DMS 273 treated with DMSO at 0.1 percent for 48 hours (cell line): ENCODE measurements at regions not wholly inside any gene's neighbourhood (a gene's known extent, or its start where the extent isn't known, plus 50 kb on each side); places are given as distances from the start of the nearest gene placed in this dataset.
A peak's percentile ranks its signal among the peaks of the same experiment; 100 is the strongest.
"Not testable (repeated sequence)": the region's sequence is repeated elsewhere in the genome, so short reads cannot be mapped to it uniquely, and the experiment has no call there.

ENCODE experiments used
- DNase-seq: peaks from one replicate; lab custom pipeline; 2025; lab: John Stamatoyannopoulos, UW

- no peak for DNase-seq
These were observed 105.1 kb upstream of the SIX2 start for GRCh38 chr2:45114221-45114955.

- DNase-seq: no peak
These were observed 103.5 kb upstream of the SIX2 start for GRCh38 chr2:45112750-45113149.

GRCh38 chr2:45105050-45105582 is 95.9 kb upstream of the SIX2 start:
- no peak for DNase-seq

- DNase-seq: no peak
These were observed 95.2 kb upstream of the SIX2 start for GRCh38 chr2:45104429-45104828.

GRCh38 chr2:45103351-45104345 is 94.4 kb upstream of the SIX2 start:
- no peak for DNase-seq

GRCh38 chr2:45102579-45103117 is 93.4 kb upstream of the SIX2 start:
- no peak for DNase-seq

GRCh38 chr2:45102141-45102540 is 92.9 kb upstream of the SIX2 start:
- no peak for DNase-seq

- DNase-seq: no peak
These were observed 87.7 kb upstream of the SIX2 start for GRCh38 chr2:45096996-45097395.

GRCh38 chr2:45096038-45096437 is 86.8 kb upstream of the SIX2 start:
- not testable (repeated sequence) for DNase-seq

GRCh38 chr2:45093663-45094062 is 84.4 kb upstream of the SIX2 start:
- no peak for DNase-seq

GRCh38 chr2:45093181-45093580 is 83.9 kb upstream of the SIX2 start:
- no peak for DNase-seq

- no peak for DNase-seq
These were observed 80.5 kb upstream of the SIX2 start for GRCh38 chr2:45089554-45090261.

GRCh38 chr2:45085487-45085886 is 76.2 kb upstream of the SIX2 start:
- DNase-seq: no peak

- DNase-seq: no peak
These were observed 75.2 kb upstream of the SIX2 start for GRCh38 chr2:45084361-45085020.

GRCh38 chr2:45083175-45083574 is 73.9 kb upstream of the SIX2 start:
- peak; percentile 11 for DNase-seq

- DNase-seq: no peak
These were observed 65.5 kb upstream of the SIX2 start for GRCh38 chr2:45074713-45075112.

- DNase-seq: no peak
These were observed 63.6 kb upstream of the SIX2 start for GRCh38 chr2:45072862-45073237.

GRCh38 chr2:45072064-45072861 is 63.0 kb upstream of the SIX2 start:
- no peak for DNase-seq

- peak; percentile 57 for DNase-seq
These were observed 60.9 kb upstream of the SIX2 start for GRCh38 chr2:45070113-45070652.

- DNase-seq: no peak
These were observed 60.4 kb upstream of the SIX2 start for GRCh38 chr2:45069684-45070083.
